ENCODE measurements at regions not wholly inside any gene's neighbourhood (a gene's known extent, or its start where the extent isn't known, plus 50 kb on each side); places are given as distances from the start of the nearest gene placed in this dataset.

DNA sequence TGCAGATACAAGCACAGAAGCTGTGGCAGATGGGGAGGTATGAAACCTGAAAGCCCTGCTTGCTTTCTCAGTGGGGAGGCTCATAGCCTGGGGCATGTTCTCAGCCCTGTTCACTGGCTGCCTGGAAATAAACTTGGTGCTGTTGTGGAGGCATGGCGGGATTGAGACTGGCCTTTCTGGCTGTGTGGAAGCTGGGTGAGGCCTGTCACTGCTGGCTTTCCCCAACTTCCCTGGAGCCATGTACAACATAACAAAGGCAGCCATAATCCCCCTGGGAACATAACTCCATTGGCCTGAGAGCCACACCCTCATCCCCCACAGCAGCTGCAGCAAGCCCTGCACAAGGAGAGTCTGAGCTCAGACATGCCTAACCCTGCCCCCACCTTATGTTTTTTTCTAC, 237.7 kb upstream of the TLL1 start:
- Histone ChIP-seq H3K4me1 (ENCODE audit: control insufficient read depth, low read depth, low read length) (no peaks in the 10 kb centered on the region), H3K36me3 (ENCODE audit: control insufficient read depth, insufficient read depth, low read length) (no peaks in the 10 kb centered on the region), H2BK5ac (ENCODE audit: low read length) (no peak overlapping the region), H3K79me1 (ENCODE audit: low read length) (no peaks in the 10 kb centered on the region), H2BK15ac (replicated peaks; ENCODE audit: low read depth) (no peak overlapping the region), H3K4me2 (ENCODE audit: low read length) (no peak overlapping the region), H2BK120ac (ENCODE audit: low read depth, low read length) (no peak overlapping the region), H3K56ac (ENCODE audit: low read length) (no peak overlapping the region), H3K27ac (ENCODE audit: low read depth, low read length) (no peak overlapping the region), H4K8ac (ENCODE audit: low read depth, low read length) (no peak overlapping the region), H3K9ac (ENCODE audit: low read length) (no peak overlapping the region), H3K4me3 (ENCODE audit: low read length) (no peak overlapping the region), H3K79me2 (ENCODE audit: control insufficient read depth, insufficient read depth, low read length) (no peaks in the 10 kb centered on the region), H4K5ac (ENCODE audit: low read length) (no peak overlapping the region), H2AK5ac (ENCODE audit: low read length) (no peak overlapping the region), H3K4ac (ENCODE audit: low read depth, low read length) (no peak overlapping the region), H3K23ac (ENCODE audit: low read length) (no peak overlapping the region), H3K18ac (ENCODE audit: low read length) (no peak overlapping the region), H3K27me3 (ENCODE audit: insufficient read depth, low read length, poor library complexity) (no peaks in the 10 kb centered on the region)
- DNase-seq, result no peak
- no CpG with 5 or more reads among the region's 1 CpG for WGBS (ENCODE audit: extremely low coverage, insufficient coverage, low lambda C conversion rate)

DNA sequence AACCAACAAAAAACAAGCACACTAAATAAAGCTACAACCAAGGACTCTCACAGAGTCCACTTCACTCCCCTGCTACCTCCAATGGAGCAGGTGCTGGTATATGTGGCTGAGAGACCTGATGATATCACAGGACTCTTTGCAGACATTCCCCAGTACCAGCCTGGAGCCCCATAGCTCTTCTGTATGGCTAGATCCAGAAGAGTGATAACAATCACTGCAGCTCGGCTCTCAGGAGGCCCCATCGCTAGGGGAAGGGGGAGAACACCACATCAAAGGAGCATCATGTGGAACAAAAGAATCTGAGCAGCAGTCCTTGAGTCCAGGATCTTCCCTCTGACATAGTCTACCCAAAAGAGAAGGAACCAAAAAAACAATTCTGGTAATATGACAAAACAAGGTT, 237.1 kb upstream of the TLL1 start:
- H2AK5ac ChIP-seq (ENCODE audit: low read length), result no peak overlapping the region
- no peak overlapping the region for H2BK120ac ChIP-seq (ENCODE audit: low read depth, low read length)
- H4K8ac ChIP-seq (ENCODE audit: low read depth, low read length), result no peak overlapping the region
- H3K27ac ChIP-seq (ENCODE audit: low read depth, low read length), result no peak overlapping the region
- H3K9ac ChIP-seq (ENCODE audit: low read length), result no peak overlapping the region
- H3K4ac ChIP-seq (ENCODE audit: low read depth, low read length), result no peak overlapping the region
- H2BK5ac ChIP-seq (ENCODE audit: low read length), result no peak overlapping the region
- no peaks in the 10 kb centered on the region for H3K27me3 ChIP-seq (ENCODE audit: insufficient read depth, low read length, poor library complexity)
- no CpG with 5 or more reads among the region's 2 CpGs for WGBS (ENCODE audit: extremely low coverage, insufficient coverage, low lambda C conversion rate)
- no peaks in the 10 kb centered on the region for H3K4me1 ChIP-seq (ENCODE audit: control insufficient read depth, low read depth, low read length)
- no peak overlapping the region for H3K4me2 ChIP-seq (ENCODE audit: low read length)
- H3K4me3 ChIP-seq (ENCODE audit: low read length), result no peak overlapping the region
- H3K36me3 ChIP-seq (ENCODE audit: control insufficient read depth, insufficient read depth, low read length), result no peaks in the 10 kb centered on the region
- H4K5ac ChIP-seq (ENCODE audit: low read length), result no peak overlapping the region
- H3K56ac ChIP-seq (ENCODE audit: low read length), result no peak overlapping the region
- no peaks in the 10 kb centered on the region for H3K79me1 ChIP-seq (ENCODE audit: low read length)
- no peaks in the 10 kb centered on the region for H3K79me2 ChIP-seq (ENCODE audit: control insufficient read depth, insufficient read depth, low read length)
- H3K23ac ChIP-seq (ENCODE audit: low read length), result no peak overlapping the region
- H2BK15ac ChIP-seq (replicated peaks; ENCODE audit: low read depth), result no peak overlapping the region
- H3K18ac ChIP-seq (ENCODE audit: low read length), result no peak overlapping the region
- no peak for DNase-seq

DNA sequence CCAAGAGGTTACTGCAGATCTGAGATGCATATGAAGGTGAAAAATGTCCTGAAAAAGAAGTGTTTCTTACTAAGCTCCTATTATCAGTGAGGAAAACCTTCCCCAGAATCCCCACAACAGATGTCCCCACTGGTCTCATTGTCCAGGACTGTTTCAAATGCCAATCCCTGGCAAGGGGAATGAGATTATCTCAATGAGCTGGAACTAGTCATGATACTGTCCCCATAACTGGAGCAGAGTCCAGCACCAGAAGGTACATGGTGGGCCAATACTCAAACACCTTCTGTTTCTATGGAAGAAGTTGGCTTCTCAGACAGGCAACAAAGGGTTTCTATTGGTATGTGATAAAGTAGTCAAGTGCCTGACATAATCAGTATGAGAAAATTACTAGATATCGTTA, 221.1 kb upstream of the TLL1 start:
- Histone ChIP-seq H3K36me3 (ENCODE audit: control insufficient read depth, insufficient read depth, low read length) (no peaks in the 10 kb centered on the region), H3K79me1 (ENCODE audit: low read length) (no peaks in the 10 kb centered on the region), H3K4me1 (ENCODE audit: control insufficient read depth, low read depth, low read length) (no peaks in the 10 kb centered on the region), H2BK120ac (ENCODE audit: low read depth, low read length) (no peak overlapping the region), H4K5ac (ENCODE audit: low read length) (no peak overlapping the region), H2AK5ac (ENCODE audit: low read length) (no peak overlapping the region), H3K4me3 (ENCODE audit: low read length) (no peak overlapping the region), H3K18ac (ENCODE audit: low read length) (no peak overlapping the region), H2BK5ac (ENCODE audit: low read length) (no peak overlapping the region), H2BK15ac (replicated peaks; ENCODE audit: low read depth) (no peak overlapping the region), H3K23ac (ENCODE audit: low read length) (no peak overlapping the region), H3K27ac (ENCODE audit: low read depth, low read length) (no peak overlapping the region), H3K56ac (ENCODE audit: low read length) (no peak overlapping the region), H3K79me2 (ENCODE audit: control insufficient read depth, insufficient read depth, low read length) (no peaks in the 10 kb centered on the region), H3K27me3 (ENCODE audit: insufficient read depth, low read length, poor library complexity) (no peaks in the 10 kb centered on the region), H3K4ac (ENCODE audit: low read depth, low read length) (no peak overlapping the region), H4K8ac (ENCODE audit: low read depth, low read length) (no peak overlapping the region), H3K4me2 (ENCODE audit: low read length) (no peak overlapping the region), H3K9ac (ENCODE audit: low read length) (no peak overlapping the region)
- no peak for DNase-seq
- whole genome bisulfite sequencing (ENCODE audit: extremely low coverage, insufficient coverage, low lambda C conversion rate), result no CpG with 5 or more reads among the region's 1 CpG

DNA sequence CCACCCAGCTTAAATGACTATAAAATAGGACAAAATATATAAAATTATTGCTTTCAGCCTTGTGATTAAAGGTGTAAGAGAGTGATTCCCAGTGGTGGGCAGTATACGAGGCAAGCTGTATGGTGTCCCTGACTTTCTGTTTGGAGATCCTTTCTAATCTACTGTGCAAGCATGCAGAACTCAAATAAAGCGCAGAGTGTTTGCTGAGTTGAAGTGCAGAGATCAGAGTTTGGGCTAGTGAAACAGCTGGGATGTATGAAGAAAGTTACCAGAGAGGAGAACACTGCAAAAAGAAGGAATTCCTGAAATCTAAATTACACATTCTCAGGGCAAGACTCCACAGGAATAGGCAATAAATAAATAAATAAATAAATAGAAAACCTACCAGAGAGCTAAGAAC, 218.5 kb upstream of the TLL1 start:
- H2BK120ac ChIP-seq (ENCODE audit: low read depth, low read length), result no peak overlapping the region
- WGBS (ENCODE audit: extremely low coverage, insufficient coverage, low lambda C conversion rate), result no CpG with 5 or more reads among the region's 2 CpGs
- H3K9ac ChIP-seq (ENCODE audit: low read length), result no peak overlapping the region

DNA sequence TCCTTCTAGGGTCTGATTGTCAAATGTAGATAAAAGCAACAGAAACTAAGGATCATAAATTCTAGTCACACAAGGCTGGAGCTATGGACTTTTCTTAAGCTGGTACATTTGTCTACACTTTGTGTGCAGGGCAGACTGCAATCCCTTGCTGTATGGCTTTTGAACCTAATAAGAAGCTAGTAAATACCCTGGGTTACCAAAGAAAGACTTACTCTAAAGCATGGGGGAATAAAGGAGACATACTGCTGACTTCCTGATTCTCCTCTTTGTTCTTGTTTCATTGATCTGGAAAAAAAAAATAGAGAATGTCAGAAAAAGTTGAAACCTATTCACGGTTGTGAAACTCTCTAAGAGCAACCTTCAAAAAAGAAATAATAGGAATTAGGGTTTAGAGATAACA, 216.6 kb upstream of the TLL1 start:
- no peaks in the 10 kb centered on the region for H3K36me3 ChIP-seq (ENCODE audit: control insufficient read depth, insufficient read depth, low read length)
- H3K9ac ChIP-seq (ENCODE audit: low read length), result no peak overlapping the region
- no peak overlapping the region for H3K18ac ChIP-seq (ENCODE audit: low read length)
- H2AK5ac ChIP-seq (ENCODE audit: low read length), result no peak overlapping the region
- H3K4ac ChIP-seq (ENCODE audit: low read depth, low read length), result no peak overlapping the region
- H2BK15ac ChIP-seq (replicated peaks; ENCODE audit: low read depth), result no peak overlapping the region
- H3K4me1 ChIP-seq (ENCODE audit: control insufficient read depth, low read depth, low read length), result no peaks in the 10 kb centered on the region
- H3K79me2 ChIP-seq (ENCODE audit: control insufficient read depth, insufficient read depth, low read length), result no peaks in the 10 kb centered on the region
- H3K27me3 ChIP-seq (ENCODE audit: insufficient read depth, low read length, poor library complexity), result no peaks in the 10 kb centered on the region
- H3K23ac ChIP-seq (ENCODE audit: low read length), result no peak overlapping the region
- no peak overlapping the region for H4K5ac ChIP-seq (ENCODE audit: low read length)
- no peak overlapping the region for H4K8ac ChIP-seq (ENCODE audit: low read depth, low read length)
- no peak overlapping the region for H3K56ac ChIP-seq (ENCODE audit: low read length)
- H3K79me1 ChIP-seq (ENCODE audit: low read length), result no peaks in the 10 kb centered on the region
- no peak for DNase-seq
- no peak overlapping the region for H3K27ac ChIP-seq (ENCODE audit: low read depth, low read length)
- H2BK120ac ChIP-seq (ENCODE audit: low read depth, low read length), result no peak overlapping the region
- no peak overlapping the region for H3K4me2 ChIP-seq (ENCODE audit: low read length)
- no peak overlapping the region for H3K4me3 ChIP-seq (ENCODE audit: low read length)
- WGBS (ENCODE audit: extremely low coverage, insufficient coverage, low lambda C conversion rate), result no CpG with 5 or more reads among the region's 1 CpG
- H2BK5ac ChIP-seq (ENCODE audit: low read length), result no peak overlapping the region

More for the DNA sequence above, 218.5 kb upstream of the TLL1 start:
- H4K8ac ChIP-seq (ENCODE audit: low read depth, low read length), result no peak overlapping the region
- no peak overlapping the region for H3K4me3 ChIP-seq (ENCODE audit: low read length)
- no peak overlapping the region for H3K56ac ChIP-seq (ENCODE audit: low read length)
- no peak overlapping the region for H3K18ac ChIP-seq (ENCODE audit: low read length)
- H3K4ac ChIP-seq (ENCODE audit: low read depth, low read length), result no peak overlapping the region
- H3K4me2 ChIP-seq (ENCODE audit: low read length), result no peak overlapping the region
- no peaks in the 10 kb centered on the region for H3K36me3 ChIP-seq (ENCODE audit: control insufficient read depth, insufficient read depth, low read length)
- H2AK5ac ChIP-seq (ENCODE audit: low read length), result no peak overlapping the region
- H3K27ac ChIP-seq (ENCODE audit: low read depth, low read length), result no peak overlapping the region
- H2BK5ac ChIP-seq (ENCODE audit: low read length), result no peak overlapping the region
- H3K27me3 ChIP-seq (ENCODE audit: insufficient read depth, low read length, poor library complexity), result no peaks in the 10 kb centered on the region
- H2BK15ac ChIP-seq (replicated peaks; ENCODE audit: low read depth), result no peak overlapping the region
- no peak overlapping the region for H3K23ac ChIP-seq (ENCODE audit: low read length)
- H4K5ac ChIP-seq (ENCODE audit: low read length), result no peak overlapping the region
- no peaks in the 10 kb centered on the region for H3K4me1 ChIP-seq (ENCODE audit: control insufficient read depth, low read depth, low read length)
- no peaks in the 10 kb centered on the region for H3K79me1 ChIP-seq (ENCODE audit: low read length)
- DNase-seq, result no peak
- no peaks in the 10 kb centered on the region for H3K79me2 ChIP-seq (ENCODE audit: control insufficient read depth, insufficient read depth, low read length)

DNA sequence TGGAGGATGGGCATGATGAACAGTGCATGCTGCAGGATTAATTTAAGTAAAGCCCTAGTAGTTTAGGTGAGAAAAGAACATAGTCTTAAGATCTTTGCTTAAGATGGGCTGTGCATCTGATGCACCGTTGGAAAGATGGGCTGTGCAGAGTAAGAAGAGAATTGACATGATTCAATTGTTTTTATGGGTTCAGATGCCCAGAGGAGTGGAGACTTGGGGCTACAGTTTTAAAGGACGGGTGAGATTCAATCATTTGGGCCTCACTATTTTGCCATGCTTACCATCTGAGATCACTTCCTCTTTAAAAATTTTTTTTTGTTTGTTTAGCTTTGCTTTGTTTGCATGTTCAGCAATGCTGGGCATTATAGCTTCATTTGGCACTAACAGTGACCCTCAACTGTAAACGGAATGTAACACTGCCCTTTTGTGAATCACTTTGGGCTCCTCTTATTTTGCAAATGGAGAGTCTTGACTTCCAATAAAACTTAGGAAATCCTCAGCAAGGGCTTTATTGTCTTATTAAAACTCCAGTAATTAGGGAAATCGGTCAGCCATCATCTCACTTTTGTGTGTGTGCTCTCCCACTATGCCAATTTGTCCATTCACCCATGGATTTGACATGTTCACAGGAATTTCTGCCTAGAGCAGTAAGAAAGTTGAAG, 216.1 kb upstream of the TLL1 start:
- DNase-seq, result no peak
- no peak overlapping the region for H3K4me3 ChIP-seq (ENCODE audit: low read length)
- H3K4me1 ChIP-seq (ENCODE audit: control insufficient read depth, low read depth, low read length), result no peaks in the 10 kb centered on the region
- H2BK15ac ChIP-seq (replicated peaks; ENCODE audit: low read depth), result no peak overlapping the region
- no peak overlapping the region for H3K4ac ChIP-seq (ENCODE audit: low read depth, low read length)
- no peak overlapping the region for H2AK5ac ChIP-seq (ENCODE audit: low read length)
- H2BK120ac ChIP-seq (ENCODE audit: low read depth, low read length), result no peak overlapping the region
- no peak overlapping the region for H3K18ac ChIP-seq (ENCODE audit: low read length)
- H3K4me2 ChIP-seq (ENCODE audit: low read length), result no peak overlapping the region
- no peaks in the 10 kb centered on the region for H3K27me3 ChIP-seq (ENCODE audit: insufficient read depth, low read length, poor library complexity)
- no CpG with 5 or more reads among the region's 4 CpGs for WGBS (ENCODE audit: extremely low coverage, insufficient coverage, low lambda C conversion rate)
- H3K79me2 ChIP-seq (ENCODE audit: control insufficient read depth, insufficient read depth, low read length), result no peaks in the 10 kb centered on the region
- H3K36me3 ChIP-seq (ENCODE audit: control insufficient read depth, insufficient read depth, low read length), result no peaks in the 10 kb centered on the region
- H3K56ac ChIP-seq (ENCODE audit: low read length), result no peak overlapping the region
- no peak overlapping the region for H4K8ac ChIP-seq (ENCODE audit: low read depth, low read length)
- no peak overlapping the region for H2BK5ac ChIP-seq (ENCODE audit: low read length)
- H3K23ac ChIP-seq (ENCODE audit: low read length), result no peak overlapping the region
- H3K9ac ChIP-seq (ENCODE audit: low read length), result no peak overlapping the region
- H3K79me1 ChIP-seq (ENCODE audit: low read length), result no peaks in the 10 kb centered on the region
- no peak overlapping the region for H3K27ac ChIP-seq (ENCODE audit: low read depth, low read length)
- no peak overlapping the region for H4K5ac ChIP-seq (ENCODE audit: low read length)
